HepG2 (cell line): ENCODE measurements at regions not wholly inside any gene's neighbourhood (a gene's known extent, or its start where the extent isn't known, plus 50 kb on each side); places are given as distances from the start of the nearest gene placed in this dataset.

Source experiments
- ATAC-seq: fragments of 200-7000 bp; cut with Tn5 transposase; 3 replicates; pipeline ENCODE4 v1.9.1; 2020; ENCODE audit warnings: mild to moderate bottlenecking, moderate library complexity
- BruUV-seq: library from RNA; stranded (reverse); fragments of 400-500 nt; replicated peaks from 2 replicates; lab custom pipeline; 2021; lab: Mats Ljungman, UMichigan
- CTCF ChIA-PET: fragments of 300-600 bp; formaldehyde crosslinking; extraction: SDS; loops from one replicate; lab custom pipeline; 2021; ENCODE audit warnings: low total read pairs, inconsistent platforms, low intra/inter-chr PET ratio; lab: Yijun Ruan, JAX
- POLR2A ChIA-PET: fragments of 350-600 bp; sonication (Branson Sonifier 250); formaldehyde crosslinking; loops from one replicate; lab custom pipeline; 2020; ENCODE audit warnings: antibody characterized with exemption, inconsistent platforms; lab: Yijun Ruan, JAX
- DNase-seq: peaks from one replicate; pipeline ENCODE4 v3.0.0-alpha.2; 2015; ENCODE audit warnings: low spot score
- FAIRE-seq: peaks from 3 replicates; lab custom pipeline; 2011; peaks lifted over from hg19 to GRCh38; lab: Jason Lieb, UNC
- H2AFZ ChIP-seq: one replicate; pipeline ENCODE4 v1.6.1; 2011; ENCODE audit warnings: low read length, inconsistent platforms
- H3K27ac ChIP-seq: fragments of 300-600 bp; 3 replicates; pipeline ENCODE4 v1.8.0; 2011; ENCODE audit warnings: mixed run types, mild to moderate bottlenecking, mixed read lengths, low read length, inconsistent platforms; ENCODE audit not compliant: insufficient read depth; ENCODE audit errors: extremely low read length
- H3K27me3 ChIP-seq, 2 experiments: fragments of 200-600 bp in 1 of 2; 2 replicates in 1 of 2; 3 replicates in 1 of 2; pipeline versions ENCODE4 v1.6.0 to v1.8.0; 2011; ENCODE audit warnings: low read length in 2 of 2, mild to moderate bottlenecking in 2 of 2, moderate library complexity in 2 of 2, inconsistent platforms in 1 of 2; ENCODE audit not compliant: insufficient read depth in 2 of 2, control insufficient read depth in 1 of 2
- H3K36me3 ChIP-seq, 2 experiments: fragments of 200-600 bp in 1 of 2; replicated peaks in 1 of 2; 2 replicates in 1 of 2; 3 replicates in 1 of 2; pipeline versions ENCODE4 v1.5.1 to v1.8.0; 2011; ENCODE audit warnings: low read length in 2 of 2, inconsistent platforms in 1 of 2; ENCODE audit not compliant: insufficient read depth in 2 of 2, control insufficient read depth in 1 of 2
- H3K4me1 ChIP-seq: 2 replicates; pipeline ENCODE4 v1.5.1; 2012; ENCODE audit warnings: low read length, inconsistent platforms; ENCODE audit not compliant: insufficient read depth
- H3K4me2 ChIP-seq: 2 replicates; pipeline ENCODE4 v1.6.0; 2011; ENCODE audit warnings: low read depth, low read length, inconsistent platforms
- H3K4me3 ChIP-seq, 3 experiments: fragments of 200-600 bp in 1 of 3; sonication (generic), shearing (Covaris generic) in 1 of 3; replicated peaks in 1 of 3; 2 replicates each; pipeline ENCODE4 v1.5.1; 2011 to 2016; ENCODE audit warnings: low read length in 3 of 3, inconsistent platforms in 2 of 3, low read depth in 2 of 3, mild to moderate bottlenecking in 2 of 3, control low read depth in 1 of 3, mixed read lengths in 1 of 3; ENCODE audit not compliant: insufficient read depth in 1 of 3
- H3K79me2 ChIP-seq: one replicate; pipeline ENCODE4 v1.6.1; 2011; ENCODE audit warnings: low read length, inconsistent platforms; ENCODE audit not compliant: insufficient read depth
- H3K9ac ChIP-seq: 2 replicates; pipeline ENCODE4 v1.6.0; 2011; ENCODE audit warnings: mild to moderate bottlenecking, low read depth, low read length, inconsistent platforms; ENCODE audit not compliant: insufficient read depth
- H3K9me3 ChIP-seq: 2 replicates; pipeline ENCODE4 v1.5.1; 2012; ENCODE audit warnings: mild to moderate bottlenecking, low read length
- H4K20me1 ChIP-seq: 2 replicates; pipeline ENCODE4 v1.6.0; 2011; ENCODE audit warnings: inconsistent platforms, mild to moderate bottlenecking, low read length, moderate library complexity; ENCODE audit not compliant: insufficient read depth
- ATF7-NPFF ChIP-seq: sonication (generic); formaldehyde crosslinking; IDR thresholded peaks from 2 replicates; pipeline ENCODE4 v1.8.1; 2023; ENCODE audit warnings: mild to moderate bottlenecking, low read depth, missing genetic modification reagents, moderate library complexity
- KAT7 ChIP-seq: IDR thresholded peaks from 2 replicates; pipeline ENCODE4 v1.6.1; 2018; ENCODE audit warnings: borderline replicate concordance, missing compliant biosample characterization
- MED1 ChIP-seq: sonication (generic); formaldehyde crosslinking; IDR thresholded peaks from 2 replicates; pipeline ENCODE4 v1.4.0; 2020; ENCODE audit warnings: missing genetic modification reagents
- TFAP4 ChIP-seq: sonication (generic); IDR thresholded peaks from 2 replicates; pipeline ENCODE4 v1.6.1; 2016; ENCODE audit warnings: low read depth, borderline replicate concordance
- WIZ ChIP-seq: sonication (generic); formaldehyde crosslinking; IDR thresholded peaks from 2 replicates; pipeline ENCODE4 v1.5.1; 2020; ENCODE audit warnings: mild to moderate bottlenecking, missing genetic modification reagents
- ZBTB25 ChIP-seq: IDR thresholded peaks from 2 replicates; pipeline ENCODE4 v1.6.1; 2018; ENCODE audit warnings: missing genetic modification reagents
- ZFP1 ChIP-seq: IDR thresholded peaks from 2 replicates; pipeline ENCODE4 v1.6.1; 2016
- ZFP41 ChIP-seq: sonication (generic); formaldehyde crosslinking; IDR thresholded peaks from 2 replicates; pipeline ENCODE4 v1.4.0; 2020; ENCODE audit warnings: mild to moderate bottlenecking, missing genetic modification reagents, borderline replicate concordance
- ZNF260 ChIP-seq: sonication (generic); formaldehyde crosslinking; IDR thresholded peaks from 2 replicates; pipeline ENCODE4 v1.4.0; 2020; ENCODE audit warnings: missing genetic modification reagents, low read depth, mild to moderate bottlenecking, borderline replicate concordance
- ZNF556 ChIP-seq: sonication (generic); formaldehyde crosslinking; IDR thresholded peaks from 2 replicates; pipeline ENCODE4 v1.4.0; 2020; ENCODE audit warnings: mild to moderate bottlenecking, missing genetic modification reagents, borderline replicate concordance
- ZNF740 ChIP-seq: sonication (generic); formaldehyde crosslinking; IDR thresholded peaks from 2 replicates; pipeline ENCODE4 v1.4.0; 2020; ENCODE audit warnings: missing genetic modification reagents
- ZSCAN12 ChIP-seq: sonication (generic); formaldehyde crosslinking; IDR thresholded peaks from 2 replicates; pipeline ENCODE4 v1.9.0; 2021; ENCODE audit warnings: mild to moderate bottlenecking, missing genetic modification reagents
- ZSCAN29 ChIP-seq: sonication (generic); formaldehyde crosslinking; conservative IDR thresholded peaks from 2 replicates; pipeline ENCODE4 v1.4.0; 2020; ENCODE audit warnings: mild to moderate bottlenecking, missing genetic modification reagents
- WGBS: methylation state at CpG from one replicate; pipeline ENCODE4 v1.1.6; 2017; ENCODE audit warnings: low lambda C conversion rate; 5-methylcytosine and 5-hydroxymethylcytosine counted together
- in situ Hi-C: cut with HindIII; loops from 2 replicates; pipeline ENCODE4 v1.10.0; 2017; ENCODE audit warnings: low pct_unique_long_range_greater_than_20kb; ENCODE audit not compliant: extremely low pct_ligation_motif_present
- intact Hi-C: fragments of 100-400 bp; cut with micrococcal nuclease; formaldehyde crosslinking; loops from one replicate; pipeline ENCODE4 v1.10.0; 2022; ENCODE audit not compliant: unreplicated experiment

- Histone ChIP-seq H3K4me2 (no peak overlapping the region), H3K4me1 (no peaks in the 10 kb centered on the region), H3K9ac (no peak overlapping the region), H2AFZ (no peak overlapping the region), H3K79me2 (no peaks in the 10 kb centered on the region), H3K4me3 (no peak overlapping the region), H3K9me3 (no peaks in the 10 kb centered on the region), H3K27ac (no peak overlapping the region), H3K36me3 (no peaks in the 10 kb centered on the region), H4K20me1 (no peaks in the 10 kb centered on the region), H3K27me3 (no peaks in the 10 kb centered on the region)
- ChIA-PET POLR2A (no interaction called here), CTCF (no interaction called here)
- in situ Hi-C loops = no loop called here
- FAIRE-seq (no peak), ATAC-seq (no peak), DNase-seq (no peak)
- no peak for TF ChIP-seq ZFP41
- TF ChIP-seq ZNF260 (CRISPR knock-in tag) = no peak
- no peak for TF ChIP-seq WIZ (CRISPR knock-in tag)
- no peak for TF ChIP-seq ZNF556 (CRISPR knock-in tag)
- TF ChIP-seq ZFP1 (CRISPR knock-in tag) = no peak
- TF ChIP-seq MED1 (CRISPR knock-in tag) = no peak
- TF ChIP-seq KAT7 = no peak
- TF ChIP-seq ZBTB25 (CRISPR knock-in tag) = no peak
- TF ChIP-seq ZSCAN12 (CRISPR knock-in tag) = no peak
- TF ChIP-seq ATF7-NPFF = no peak
- TF ChIP-seq TFAP4 = no peak
- TF ChIP-seq ZNF740 (CRISPR knock-in tag) = no peak
- no peak for TF ChIP-seq ZSCAN29 (CRISPR knock-in tag)
- intact Hi-C loops = no loop called here
- 25% methylated on average over 5 of the region's 5 CpGs for WGBS
- BruUV-seq = no TSS peak
Measured at GRCh38 chrX:9110808-9111207, 76.9 kb upstream of the FAM9B start.
